Lung (tissue), 11 donors: ENCODE measurements at regions not wholly inside any gene's neighbourhood (a gene's known extent, or its start where the extent isn't known, plus 50 kb on each side); places are given as distances from the start of the nearest gene placed in this dataset.
"Not testable (repeated sequence)": the region's sequence is repeated elsewhere in the genome, so short reads cannot be mapped to it uniquely, and the experiment has no call there.

ENCODE experiments used
- ATAC-seq: fragments of 200-7000 bp; cut with Tn5 transposase; one replicate; pipeline ENCODE4 v1.9.1; 2020; ENCODE audit warnings: moderate number of reproducible peaks; ENCODE audit not compliant: insufficient read depth, low FRiP score
- DNase-seq, 3 donors: peaks; one replicate each; pipeline ENCODE4 v3.0.0-alpha.2; 2013 to 2017
- H3K27ac ChIP-seq, 2 donors: one replicate each; pipeline ENCODE4 v1.5.1; 2013; ENCODE audit warnings: mild to moderate bottlenecking in 2 of 2, moderate library complexity in 2 of 2, control low read depth in 1 of 2, inconsistent platforms in 1 of 2, low read depth in 1 of 2, low read length in 1 of 2
- H3K27me3 ChIP-seq, 3 donors: one replicate each; pipeline ENCODE4 v1.5.1; 2013; ENCODE audit warnings: low read length in 2 of 3; ENCODE audit not compliant: control insufficient read depth in 3 of 3, insufficient read depth in 3 of 3
- H3K36me3 ChIP-seq, 4 donors: one replicate each; pipeline ENCODE4 v1.5.1; 2013; ENCODE audit warnings: low read length in 4 of 4, mild to moderate bottlenecking in 1 of 4, moderate library complexity in 1 of 4; ENCODE audit not compliant: control insufficient read depth in 4 of 4, insufficient read depth in 4 of 4
- H3K4me1 ChIP-seq, 5 donors: one replicate each; pipeline ENCODE4 v1.5.1; 2013; ENCODE audit warnings: low read length in 5 of 5, mild to moderate bottlenecking in 2 of 5, moderate library complexity in 1 of 5; ENCODE audit not compliant: control insufficient read depth in 5 of 5, insufficient read depth in 5 of 5
- H3K4me3 ChIP-seq: one replicate; pipeline ENCODE4 v1.5.1; 2013; ENCODE audit warnings: mild to moderate bottlenecking, control low read depth, moderate library complexity
- H3K9ac ChIP-seq, 2 donors: one replicate each; pipeline ENCODE4 v1.5.1; 2013; ENCODE audit warnings: low read length in 2 of 2, control low read depth in 1 of 2; ENCODE audit not compliant: insufficient read depth in 1 of 2
- H3K9me3 ChIP-seq, 4 donors: one replicate each; pipeline ENCODE4 v1.5.1; 2013; ENCODE audit warnings: low read length in 3 of 4, mild to moderate bottlenecking in 1 of 4, moderate library complexity in 1 of 4; ENCODE audit not compliant: control insufficient read depth in 4 of 4, insufficient read depth in 3 of 4
- whole genome bisulfite sequencing, 2 donors: extraction: QIAGEN DNeasy Blood & Tissue Kit; methylation state at CpG; one replicate each; pipeline ENCODE4 v1.1.7; 2013; 5-methylcytosine and 5-hydroxymethylcytosine counted together
- TF ChIP-seq, protein P1 (sequence below): IDR thresholded peaks from 2 replicates; pipeline ENCODE4 v1.5.1; 2012; ENCODE audit warnings: mild to moderate bottlenecking; ENCODE audit errors: control extremely low read depth, extremely low read depth
- donor health status: control.
- donor health status: control.
- donor health status: Bipolar disorder and iron deficiency.
- donor health status: healthy.
- donor health status: DM: yes; HTN: yes; CAD: no.

- no peaks in the 10 kb centered on the region for H3K9me3 ChIP-seq
- H3K27ac ChIP-seq: no peak overlapping the region
- peaks cover 0 to 3% (median 0%) of the 10 kb centered on the region in 5 donors for H3K4me1 ChIP-seq
- no peak overlapping the region for H3K9ac ChIP-seq
- H3K36me3 ChIP-seq: no peaks in the 10 kb centered on the region
- ATAC-seq (no peak), DNase-seq (peak in 2 of 3 donors; percentile 6 to 55)
- 76 to 86% methylated on average over 2 of the region's 2 CpGs for WGBS, 2 donors
- TF ChIP-seq, protein P1, sequence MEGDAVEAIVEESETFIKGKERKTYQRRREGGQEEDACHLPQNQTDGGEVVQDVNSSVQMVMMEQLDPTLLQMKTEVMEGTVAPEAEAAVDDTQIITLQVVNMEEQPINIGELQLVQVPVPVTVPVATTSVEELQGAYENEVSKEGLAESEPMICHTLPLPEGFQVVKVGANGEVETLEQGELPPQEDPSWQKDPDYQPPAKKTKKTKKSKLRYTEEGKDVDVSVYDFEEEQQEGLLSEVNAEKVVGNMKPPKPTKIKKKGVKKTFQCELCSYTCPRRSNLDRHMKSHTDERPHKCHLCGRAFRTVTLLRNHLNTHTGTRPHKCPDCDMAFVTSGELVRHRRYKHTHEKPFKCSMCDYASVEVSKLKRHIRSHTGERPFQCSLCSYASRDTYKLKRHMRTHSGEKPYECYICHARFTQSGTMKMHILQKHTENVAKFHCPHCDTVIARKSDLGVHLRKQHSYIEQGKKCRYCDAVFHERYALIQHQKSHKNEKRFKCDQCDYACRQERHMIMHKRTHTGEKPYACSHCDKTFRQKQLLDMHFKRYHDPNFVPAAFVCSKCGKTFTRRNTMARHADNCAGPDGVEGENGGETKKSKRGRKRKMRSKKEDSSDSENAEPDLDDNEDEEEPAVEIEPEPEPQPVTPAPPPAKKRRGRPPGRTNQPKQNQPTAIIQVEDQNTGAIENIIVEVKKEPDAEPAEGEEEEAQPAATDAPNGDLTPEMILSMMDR: no peak
- no peaks in the 10 kb centered on the region for H3K27me3 ChIP-seq
- no peak overlapping the region for H3K4me3 ChIP-seq
These were observed 648.2 kb downstream of the SLCO4C1 start for GRCh38 chr5:101647861-101648260.

GRCh38 chr5:101643794-101644193 lies 652.3 kb downstream of the SLCO4C1 start:
- WGBS, 2 donors: 66 to 67% methylated on average over 2 of the region's 2 CpGs
- TF ChIP-seq, protein P1: no peak
- H3K9me3 ChIP-seq: no peaks in the 10 kb centered on the region
- DNase-seq: peak in 2 of 3 donors; percentile 43 to 70
- no peaks in the 10 kb centered on the region for H3K36me3 ChIP-seq
- H3K4me1 ChIP-seq: peaks cover 0 to 4% (median 0%) of the 10 kb centered on the region in 5 donors
- H3K4me3 ChIP-seq: no peak overlapping the region
- H3K9ac ChIP-seq: no peak overlapping the region
- ATAC-seq: no peak
- H3K27me3 ChIP-seq: no peaks in the 10 kb centered on the region
- no peak overlapping the region for H3K27ac ChIP-seq

DNA sequence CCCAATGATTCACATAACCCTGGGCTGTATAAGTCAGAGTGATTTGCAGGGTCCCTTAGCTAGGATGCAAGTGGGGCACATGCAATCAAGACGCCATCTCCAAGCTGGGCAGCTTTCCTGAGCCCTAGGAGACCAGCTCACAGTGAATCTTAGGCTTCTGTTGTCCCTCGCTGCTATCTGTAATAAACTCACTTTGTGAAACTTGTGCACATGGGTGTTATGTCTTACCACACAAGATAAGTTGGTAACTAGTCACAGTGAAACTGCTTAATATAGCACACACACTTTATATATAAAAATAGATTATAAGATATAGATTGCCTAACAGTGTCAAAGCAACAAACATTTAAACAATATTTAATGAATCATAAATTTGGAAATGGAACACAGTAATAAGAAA lies 658.5 kb downstream of the SLCO4C1 start:
- H3K9me3 ChIP-seq: peaks cover 0 to 3% (median 0%) of the 10 kb centered on the region in 4 donors
- H3K27ac ChIP-seq: no peak overlapping the region
- no peaks in the 10 kb centered on the region for H3K4me1 ChIP-seq
- H3K36me3 ChIP-seq: no peaks in the 10 kb centered on the region
- TF ChIP-seq, protein P1: no peak
- DNase-seq (no peak), ATAC-seq (no peak)
- 91 to 92% methylated on average over 2 of the region's 2 CpGs for whole genome bisulfite sequencing, 2 donors
- no peak overlapping the region for H3K9ac ChIP-seq
- H3K4me3 ChIP-seq: no peak overlapping the region
- H3K27me3 ChIP-seq: no peaks in the 10 kb centered on the region

DNA sequence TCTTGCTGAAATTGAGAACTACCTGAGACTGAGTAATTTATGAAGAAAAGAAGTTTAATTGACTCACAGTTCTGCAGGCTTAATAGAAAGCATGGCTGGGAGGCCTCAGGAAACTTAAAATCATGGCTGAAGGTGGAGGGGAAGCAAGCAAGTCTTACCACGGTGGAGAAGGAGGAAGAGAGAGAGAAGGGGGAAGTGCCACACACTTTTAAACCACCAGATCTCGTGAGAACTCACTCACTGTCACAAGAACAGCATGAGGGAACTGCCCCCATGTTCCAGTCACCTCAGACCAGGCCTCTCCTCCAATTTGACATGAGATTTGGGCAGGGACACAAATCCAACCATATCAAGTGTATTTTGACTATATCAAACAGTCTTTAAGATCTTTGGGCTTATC lies 668.3 kb downstream of the SLCO4C1 start:
- H3K27me3 ChIP-seq, H3K36me3 ChIP-seq, H3K9me3 ChIP-seq, H3K9ac ChIP-seq, DNase-seq, H3K4me1 ChIP-seq, ATAC-seq, H3K27ac ChIP-seq, H3K4me3 ChIP-seq: not testable (repeated sequence)
- WGBS, 2 donors: 14 to 31% methylated on average over 2 of the region's 2 CpGs
